Endometrium (tissue), 2 donors: ENCODE measurements at regions not wholly inside any gene's neighbourhood (a gene's known extent, or its start where the extent isn't known, plus 50 kb on each side); places are given as distances from the start of the nearest gene placed in this dataset.

Source experiments
- FAIRE-seq: peaks from 2 replicates; lab custom pipeline; 2012; peaks lifted over from hg19 to GRCh38; lab: Jason Lieb, UNC
- donor health status: control.
- donor health status: control.

GRCh38 chr2:59000796-59001195, 759.7 kb upstream of the FANCL start:
- FAIRE-seq = no peak

- FAIRE-seq = no peak
Measured at GRCh38 chr2:58992062-58992706, 751.1 kb upstream of the FANCL start.

- no peak for FAIRE-seq
Measured at GRCh38 chr2:58991357-58991756, 750.2 kb upstream of the FANCL start.

- FAIRE-seq = no peak
Measured at GRCh38 chr2:58985541-58985940, 744.4 kb upstream of the FANCL start.

- FAIRE-seq = no peak
Measured at GRCh38 chr2:58984731-58985130, 743.6 kb upstream of the FANCL start.

- FAIRE-seq = no peak
Measured at GRCh38 chr2:58983111-58983510, 742.0 kb upstream of the FANCL start.

- no peak for FAIRE-seq
Measured at GRCh38 chr2:58981237-58981636, 740.1 kb upstream of the FANCL start.

GRCh38 chr2:58976375-58977071, 735.4 kb upstream of the FANCL start:
- FAIRE-seq = no peak

GRCh38 chr2:58974881-58975280, 733.8 kb upstream of the FANCL start:
- no peak for FAIRE-seq

GRCh38 chr2:58974426-58974825, 733.3 kb upstream of the FANCL start:
- FAIRE-seq = no peak

- no peak for FAIRE-seq
Measured at GRCh38 chr2:58973811-58974281, 732.7 kb upstream of the FANCL start.

- no peak for FAIRE-seq
Measured at GRCh38 chr2:58972737-58973136, 731.6 kb upstream of the FANCL start.

GRCh38 chr2:58971511-58972360, 730.6 kb upstream of the FANCL start:
- FAIRE-seq = no peak

- FAIRE-seq = no peak
Measured at GRCh38 chr2:58970365-58970764, 729.2 kb upstream of the FANCL start.

GRCh38 chr2:58968885-58969284, 727.8 kb upstream of the FANCL start:
- FAIRE-seq = no peak

GRCh38 chr2:58967736-58968135, 726.6 kb upstream of the FANCL start:
- FAIRE-seq = no peak

GRCh38 chr2:58965602-58966001, 724.5 kb upstream of the FANCL start:
- no peak for FAIRE-seq

GRCh38 chr2:58959996-58960395, 718.9 kb upstream of the FANCL start:
- no peak for FAIRE-seq

- FAIRE-seq = no peak
Measured at GRCh38 chr2:58957188-58957840, 716.2 kb upstream of the FANCL start.

- FAIRE-seq = no peak
Measured at GRCh38 chr2:58954880-58955385, 713.8 kb upstream of the FANCL start.

GRCh38 chr2:58951722-58952121, 710.6 kb upstream of the FANCL start:
- no peak for FAIRE-seq

- FAIRE-seq = no peak
Measured at GRCh38 chr2:58950795-58951462, 709.8 kb upstream of the FANCL start.
